ENCODE measurements at regions not wholly inside any gene's neighbourhood (a gene's known extent, or its start where the extent isn't known, plus 50 kb on each side); places are given as distances from the start of the nearest gene placed in this dataset.

DNA sequence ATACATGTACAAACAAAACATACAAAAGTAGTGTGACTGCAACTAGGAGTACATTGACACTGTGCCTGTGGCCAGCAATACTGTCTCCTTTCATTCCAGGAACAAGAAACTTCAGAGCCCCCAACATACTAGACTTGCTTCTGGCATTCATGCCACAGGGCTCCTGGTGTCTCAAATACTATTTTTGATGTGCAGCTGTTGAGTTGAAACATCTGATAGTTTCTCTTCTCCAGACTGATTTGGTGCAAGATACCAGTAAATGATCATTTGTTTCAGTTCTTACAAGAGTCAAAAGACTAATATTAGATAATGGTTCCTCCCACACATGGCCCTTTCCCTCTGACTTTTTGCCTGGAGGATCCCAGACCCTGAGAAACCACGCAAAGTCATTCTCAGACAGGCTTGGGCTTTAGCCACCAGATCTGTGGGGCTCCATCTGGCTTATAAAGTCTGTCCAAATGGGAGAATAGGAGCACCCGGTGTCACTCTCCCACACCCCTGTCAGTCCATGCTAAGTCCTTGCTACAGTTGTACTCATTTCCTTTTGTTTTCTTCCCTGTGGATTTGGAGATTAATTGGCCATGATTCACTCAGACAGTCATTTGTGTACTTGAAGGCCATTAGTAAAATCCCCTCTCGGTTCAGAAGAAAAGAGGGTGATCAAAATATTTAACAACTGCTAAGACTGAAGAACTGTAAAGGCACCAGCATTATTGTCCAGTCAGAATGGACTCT lies 163.5 kb upstream of the RUNX1 start:
- TF ChIP-seq POLR2A (IDR thresholded peaks at IDR 0.05): no peak
- TF ChIP-seq CTCF (IDR thresholded peaks at IDR 0.05): no peak
- no peaks in the 10 kb centered on the region for H3K27me3 ChIP-seq
- peak in 3 of 5 donors; percentile 28 to 42 (median 38) for DNase-seq
- no peak overlapping the region for H3K4me3 ChIP-seq
- intact Hi-C loops (cut with DNase I): loop anchor here in 1 of 10 donors (5.0 kb wide), 1 partner anchor 45 kb away; no protein-coding TSS in a partner anchor
- H3K4me1 ChIP-seq: peaks cover 0 to 38% (median 10%) of the 10 kb centered on the region in 12 donors
- peak overlapping the region in 8 of 12 donors; percentile 7 to 61 (median 46) for H3K27ac ChIP-seq
- 54 to 72% (median 57%) methylated on average over 3 of the region's 3 CpGs for WGBS, 4 donors
- peak in 2 of 4 donors; percentile 56 to 69 for ATAC-seq
- H3K9me3 ChIP-seq: peaks cover 0 to 7% (median 0%) of the 10 kb centered on the region in 12 donors
- no peaks in the 10 kb centered on the region for H3K36me3 ChIP-seq

- intact Hi-C loops (cut with DNase I): loop anchor here in 1 of 10 donors (5.0 kb wide), 1 partner anchor 46 kb away; no protein-coding TSS in a partner anchor
- Histone ChIP-seq H3K36me3 (no peaks in the 10 kb centered on the region), H3K4me3 (no peak overlapping the region), H3K27me3 (no peaks in the 10 kb centered on the region), H3K9me3 (peaks cover 0 to 7% (median 0%) of the 10 kb centered on the region in 12 donors), H3K27ac (peak overlapping the region in 6 of 12 donors; percentile 20 to 61 (median 46)), H3K4me1 (peaks cover 0 to 44% (median 16%) of the 10 kb centered on the region in 12 donors)
- WGBS, 4 donors: 70 to 80% (median 73%) methylated on average over 6 of the region's 6 CpGs
- no peak for DNase-seq
- ATAC-seq: no peak
- no peak for TF ChIP-seq POLR2A (IDR thresholded peaks at IDR 0.05)
- TF ChIP-seq CTCF (IDR thresholded peaks at IDR 0.05): no peak
Measured at GRCh38 chr21:35211782-35212181, 162.7 kb upstream of the RUNX1 start.

- intact Hi-C loops (cut with DNase I): loop anchor here in 1 of 10 donors (5.0 kb wide), 1 partner anchor 47 kb away; no protein-coding TSS in a partner anchor
- WGBS, 4 donors: 90 to 93% (median 92%) methylated on average over 4 of the region's 4 CpGs
- Histone ChIP-seq H3K9me3 (peaks cover 0 to 7% (median 0%) of the 10 kb centered on the region in 12 donors), H3K27me3 (no peaks in the 10 kb centered on the region), H3K27ac (peak overlapping the region in 3 of 12 donors; percentile 61 to 77 (median 71)), H3K36me3 (no peaks in the 10 kb centered on the region), H3K4me1 (peaks cover 0 to 53% (median 27%) of the 10 kb centered on the region in 12 donors), H3K4me3 (no peak overlapping the region)
- no peak for ATAC-seq
- TF ChIP-seq CTCF (IDR thresholded peaks at IDR 0.05) (no peak), POLR2A (IDR thresholded peaks at IDR 0.05) (no peak)
- no peak for DNase-seq
Measured at GRCh38 chr21:35210093-35210492, 161.0 kb upstream of the RUNX1 start.

GRCh38 chr21:35208810-35209517 lies 159.9 kb upstream of the RUNX1 start:
- 62 to 69% (median 67%) methylated on average over 7 of the region's 7 CpGs for WGBS, 4 donors
- Histone ChIP-seq H3K4me1 (peaks cover 0 to 63% (median 38%) of the 10 kb centered on the region in 12 donors), H3K9me3 (peaks cover 0 to 7% (median 0%) of the 10 kb centered on the region in 12 donors), H3K36me3 (no peaks in the 10 kb centered on the region), H3K4me3 (no peak overlapping the region), H3K27me3 (no peaks in the 10 kb centered on the region), H3K27ac (peak overlapping the region in 11 of 12 donors; percentile 24 to 80 (median 71))
- ATAC-seq (peak; percentile 22 to 73 (median 48)), DNase-seq (peak in 2 of 5 donors; percentile 32 to 61)
- no peak for TF ChIP-seq POLR2A (IDR thresholded peaks at IDR 0.05)
- no peak for TF ChIP-seq CTCF (IDR thresholded peaks at IDR 0.05)
- intact Hi-C loops (cut with DNase I): loop anchor here in 3 of 10 donors (5.0 to 10.0 kb wide), 3 partner anchors 314 to 324 kb away; no protein-coding TSS in a partner anchor

Measured in heart left ventricle (tissue), 16 donors.